ENCODE measurements at regions not wholly inside any gene's neighbourhood (a gene's known extent, or its start where the extent isn't known, plus 50 kb on each side); places are given as distances from the start of the nearest gene placed in this dataset.
"Not testable (repeated sequence)": the region's sequence is repeated elsewhere in the genome, so short reads cannot be mapped to it uniquely, and the experiment has no call there.

- H2AFZ ChIP-seq (ENCODE audit: insufficient read depth, low read depth, low read length, poor library complexity, severe bottlenecking) = no peak overlapping the region
Observed at GRCh38 chr1:224053456-224053855, 60.5 kb upstream of the FBXO28 start.

GRCh38 chr1:224052772-224053171 is 61.1 kb upstream of the FBXO28 start:
- no peaks in the 10 kb centered on the region for H3K4me1 ChIP-seq (ENCODE audit: control insufficient read depth in 1 of 2, insufficient read depth in 2 of 2, low read length in 2 of 2)
- Mint-ChIP-seq H3K4me3 (no peak overlapping the region), H3K27me3 (ENCODE audit: low read depth in 3 of 3) (peaks cover 0 to 4% (median 2%) of the 10 kb centered on the region in 3 donors), H3K27ac (no peak overlapping the region), H3K36me3 (no peaks in the 10 kb centered on the region), H3K4me1 (peaks cover 2% of the 10 kb centered on the region), H3K9me3 (peaks cover 0 to 8% (median 4%) of the 10 kb centered on the region in 7 donors)
- no peaks in the 10 kb centered on the region for H3K9me3 ChIP-seq (replicated peaks in 1 of 2; ENCODE audit: control insufficient read depth in 1 of 2, insufficient read depth in 1 of 2, low read length in 2 of 2)
- no peak for DNase-seq
- no CpG with 5 or more reads among the region's 3 CpGs for WGBS (ENCODE audit: insufficient coverage)
- intact Hi-C loops (cut with micrococcal nuclease) = no loop called here
- H4K20me1 ChIP-seq (ENCODE audit: insufficient read depth, low read length) = no peaks in the 10 kb centered on the region
- H3K36me3 ChIP-seq (replicated peaks in 1 of 2; ENCODE audit: control insufficient read depth in 1 of 2, insufficient read depth in 2 of 2, low read length in 2 of 2) = no peaks in the 10 kb centered on the region
- no peak overlapping the region for H3K27ac ChIP-seq (ENCODE audit: low read depth in 1 of 2, low read length in 2 of 2)
- no peaks in the 10 kb centered on the region for H3K27me3 ChIP-seq (ENCODE audit: control insufficient read depth in 2 of 2, insufficient read depth in 2 of 2, low read length in 2 of 2)
- no peak overlapping the region for H2AFZ ChIP-seq (ENCODE audit: insufficient read depth, low read depth, low read length, poor library complexity, severe bottlenecking)
- H3K4me2 ChIP-seq (replicated peaks; ENCODE audit: extremely low read depth, low read length, poor library complexity, severe bottlenecking) = no peak overlapping the region
- TF ChIP-seq CTCF (IDR thresholded peaks at IDR 0.05) = no peak
- H3K4me3 ChIP-seq (replicated peaks in 1 of 3; ENCODE audit: low read depth in 2 of 3, low read length in 3 of 3) = no peak overlapping the region
- no peak overlapping the region for H3K9ac ChIP-seq (ENCODE audit: insufficient read depth, low read length, poor library complexity, severe bottlenecking)
- no peaks in the 10 kb centered on the region for H3K79me2 ChIP-seq (ENCODE audit: insufficient read depth, low read length)

More at GRCh38 chr1:224053456-224053855, 60.5 kb upstream of the FBXO28 start:
- H3K4me1 Mint-ChIP-seq = peaks cover 2% of the 10 kb centered on the region
- Histone ChIP-seq H3K4me3 (replicated peaks in 1 of 3; ENCODE audit: low read depth in 2 of 3, low read length in 3 of 3) (no peak overlapping the region), H4K20me1 (ENCODE audit: insufficient read depth, low read length) (no peaks in the 10 kb centered on the region), H3K4me1 (ENCODE audit: control insufficient read depth in 1 of 2, insufficient read depth in 2 of 2, low read length in 2 of 2) (no peaks in the 10 kb centered on the region), H3K4me2 (replicated peaks; ENCODE audit: extremely low read depth, low read length, poor library complexity, severe bottlenecking) (no peak overlapping the region), H3K9me3 (replicated peaks in 1 of 2; ENCODE audit: control insufficient read depth in 1 of 2, insufficient read depth in 1 of 2, low read length in 2 of 2) (no peaks in the 10 kb centered on the region), H3K36me3 (replicated peaks in 1 of 2; ENCODE audit: control insufficient read depth in 1 of 2, insufficient read depth in 2 of 2, low read length in 2 of 2) (no peaks in the 10 kb centered on the region), H3K27ac (ENCODE audit: low read depth in 1 of 2, low read length in 2 of 2) (no peak overlapping the region), H3K9ac (ENCODE audit: insufficient read depth, low read length, poor library complexity, severe bottlenecking) (no peak overlapping the region), H3K79me2 (ENCODE audit: insufficient read depth, low read length) (no peaks in the 10 kb centered on the region), H3K27me3 (ENCODE audit: control insufficient read depth in 2 of 2, insufficient read depth in 2 of 2, low read length in 2 of 2) (no peaks in the 10 kb centered on the region)
- peaks cover 0 to 8% (median 4%) of the 10 kb centered on the region in 7 donors for H3K9me3 Mint-ChIP-seq
- TF ChIP-seq CTCF (IDR thresholded peaks at IDR 0.05) = no peak
- intact Hi-C loops (cut with micrococcal nuclease) = no loop called here
- H3K27me3 Mint-ChIP-seq (ENCODE audit: low read depth in 3 of 3) = peaks cover 0 to 5% (median 4%) of the 10 kb centered on the region in 3 donors
- H3K36me3 Mint-ChIP-seq = no peaks in the 10 kb centered on the region
- WGBS (ENCODE audit: insufficient coverage) = 58% methylated on average over 3 of the region's 5 CpGs
- H3K27ac Mint-ChIP-seq = no peak overlapping the region
- no peak overlapping the region for H3K4me3 Mint-ChIP-seq
- no peak for DNase-seq

GRCh38 chr1:224051782-224052181 is 62.1 kb upstream of the FBXO28 start:
- H3K9me3 Mint-ChIP-seq; H3K27ac ChIP-seq (ENCODE audit: low read depth in 1 of 2, low read length in 2 of 2); H2AFZ ChIP-seq (ENCODE audit: insufficient read depth, low read depth, low read length, poor library complexity, severe bottlenecking); H3K4me2 ChIP-seq (replicated peaks; ENCODE audit: extremely low read depth, low read length, poor library complexity, severe bottlenecking); H3K4me1 ChIP-seq (ENCODE audit: control insufficient read depth in 1 of 2, insufficient read depth in 2 of 2, low read length in 2 of 2); H3K27me3 ChIP-seq (ENCODE audit: control insufficient read depth in 2 of 2, insufficient read depth in 2 of 2, low read length in 2 of 2); H3K27ac Mint-ChIP-seq; H3K4me3 ChIP-seq (replicated peaks in 1 of 3; ENCODE audit: low read depth in 2 of 3, low read length in 3 of 3); H3K9me3 ChIP-seq (replicated peaks in 1 of 2; ENCODE audit: control insufficient read depth in 1 of 2, insufficient read depth in 1 of 2, low read length in 2 of 2); H3K36me3 Mint-ChIP-seq; H3K9ac ChIP-seq (ENCODE audit: insufficient read depth, low read length, poor library complexity, severe bottlenecking); intact Hi-C loops (cut with micrococcal nuclease); H3K27me3 Mint-ChIP-seq (ENCODE audit: low read depth in 3 of 3); DNase-seq; H3K4me1 Mint-ChIP-seq; H3K4me3 Mint-ChIP-seq; H3K36me3 ChIP-seq (replicated peaks in 1 of 2; ENCODE audit: control insufficient read depth in 1 of 2, insufficient read depth in 2 of 2, low read length in 2 of 2); H3K79me2 ChIP-seq (ENCODE audit: insufficient read depth, low read length); H4K20me1 ChIP-seq (ENCODE audit: insufficient read depth, low read length): not testable (repeated sequence)
- WGBS (ENCODE audit: insufficient coverage) = no CpG with 5 or more reads among the region's 5 CpGs

Data from CD14-positive monocyte (primary cell).